K562 (cell line): ENCODE measurements at regions not wholly inside any gene's neighbourhood (a gene's known extent, or its start where the extent isn't known, plus 50 kb on each side); places are given as distances from the start of the nearest gene placed in this dataset.

Source experiments
- CREB1 ChIP-seq, 2 experiments: sonication (generic) in 1 of 2; formaldehyde crosslinking in 1 of 2; IDR thresholded peaks; 2 replicates each; pipeline versions ENCODE4 v1.6.1 to v1.8.0; 2012 to 2022; ENCODE audit warnings: inconsistent platforms in 1 of 2, mild to moderate bottlenecking in 1 of 2, missing genetic modification reagents in 1 of 2, moderate library complexity in 1 of 2
- ETV6 ChIP-seq, 3 experiments: fragments of 150-350 bp in 1 of 3; sonication (generic) in 1 of 3; formaldehyde crosslinking in 1 of 3; IDR thresholded peaks; 2 replicates each; pipeline versions ENCODE4 v1.6.1 to v1.8.0; 2014 to 2022; ENCODE audit warnings: borderline replicate concordance in 2 of 3, low read depth in 2 of 3, antibody characterized with exemption in 1 of 3, low read length in 1 of 3, mild to moderate bottlenecking in 1 of 3, missing genetic modification reagents in 1 of 3
- IRF1 ChIP-seq: sonication (generic); formaldehyde crosslinking; IDR thresholded peaks from 2 replicates; pipeline ENCODE4 v1.8.0; 2022; ENCODE audit warnings: missing genetic modification reagents, mild to moderate bottlenecking, borderline replicate concordance
- MITF ChIP-seq: IDR thresholded peaks from 2 replicates; pipeline ENCODE4 v1.6.1; 2014; ENCODE audit warnings: antibody characterized with exemption
- NFE2L1 ChIP-seq: fragments of 450-650 bp; IDR thresholded peaks from 2 replicates; pipeline ENCODE4 v1.6.1; 2016; ENCODE audit warnings: missing genetic modification characterization, low read depth, mild to moderate bottlenecking, missing compliant biosample characterization, moderate library complexity, borderline replicate concordance
- PHF21A ChIP-seq: fragments of 450-650 bp; IDR thresholded peaks from 2 replicates; pipeline ENCODE4 v1.6.1; 2017; ENCODE audit warnings: low read depth, borderline replicate concordance
- RERE ChIP-seq: sonication (generic); formaldehyde crosslinking; IDR thresholded peaks from 2 replicates; pipeline ENCODE4 v1.8.0; 2023; ENCODE audit warnings: missing genetic modification reagents, mild to moderate bottlenecking, borderline replicate concordance
- SIN3B ChIP-seq: fragments of 450-650 bp; IDR thresholded peaks from 2 replicates; pipeline ENCODE4 v1.6.1; 2017; ENCODE audit warnings: low read depth, mild to moderate bottlenecking, moderate library complexity
- SMAD4 ChIP-seq: fragments of 250-450 bp; sonication (Bioruptor Pico); conservative IDR thresholded peaks from 2 replicates; pipeline ENCODE4 v1.8.0; 2021; ENCODE audit warnings: inconsistent platforms, mild to moderate bottlenecking, moderate library complexity
- ZBTB26 ChIP-seq: fragments of 450-650 bp; formaldehyde crosslinking; IDR thresholded peaks from 2 replicates; pipeline ENCODE4 v1.4.0; 2022; ENCODE audit warnings: missing genetic modification characterization

- TF ChIP-seq SIN3B (no peak), IRF1 (CRISPR knock-in tag) (no peak), RERE (CRISPR knock-in tag) (no peak), SMAD4 (CRISPR knock-in tag) (no peak), PHF21A (no peak), CREB1 (IDR thresholded peaks at IDR 0.05) (peak; percentile 81), CREB1 (CRISPR knock-in tag; IDR thresholded peaks at IDR 0.05) (peak; percentile 79; the same call in 1 of the 2 replicates), MITF (no peak), ETV6 (IDR thresholded peaks at IDR 0.05; ENCODE audit: borderline replicate concordance in 1 of 2, low read depth in 2 of 2, low read length in 1 of 2) (no peak), ETV6 (CRISPR knock-in tag; IDR thresholded peaks at IDR 0.05; ENCODE audit: borderline replicate concordance) (no peak), NFE2L1 (tag) (no peak), ZBTB26 (CRISPR knock-in tag) (no peak)
Observed at GRCh38 chr7:25862261-25863004, 289.6 kb upstream of the NFE2L3 start (continued).
